K562 (cell line): ENCODE measurements at regions not wholly inside any gene's neighbourhood (a gene's known extent, or its start where the extent isn't known, plus 50 kb on each side); places are given as distances from the start of the nearest gene placed in this dataset.
"Not testable (repeated sequence)": the region's sequence is repeated elsewhere in the genome, so short reads cannot be mapped to it uniquely, and the experiment has no call there.

Experiments used
- ATAC-seq: fragments of 200-7000 bp; cut with Tn5 transposase; 3 replicates; pipeline ENCODE4 v1.9.1; 2020; ENCODE audit warnings: moderate library complexity
- BruUV-seq: library from RNA; stranded (reverse); fragments of 400-500 nt; replicated peaks from 2 replicates; lab custom pipeline; 2021; lab: Mats Ljungman, UMichigan
- CTCF ChIA-PET: fragments of 300-600 bp; formaldehyde crosslinking; extraction: SDS; loops from one replicate; lab custom pipeline; 2021; ENCODE audit warnings: low intra/inter-chr PET ratio; lab: Yijun Ruan, JAX
- POLR2A ChIA-PET: fragments of 300-600, 350-650 bp; sonication (Branson Sonifier 250); formaldehyde crosslinking; extraction: SDS; loops from one replicate; lab custom pipeline; 2021; ENCODE audit warnings: antibody characterized with exemption, inconsistent platforms; lab: Yijun Ruan, JAX
- DNase-seq, 4 experiments: peaks; one replicate each; pipeline versions ENCODE4 v3.0.0 to v3.0.0-alpha.2; 2011 to 2018; ENCODE audit warnings: low spot score in 3 of 4, mixed read lengths in 3 of 4; ENCODE audit errors: extremely low read depth in 1 of 4
- FAIRE-seq: peaks from 2 replicates; lab custom pipeline; 2011; peaks lifted over from hg19 to GRCh38; lab: Jason Lieb, UNC
- H2AFZ ChIP-seq: 2 replicates; pipeline ENCODE4 v1.6.0; 2011; ENCODE audit warnings: low read depth, low read length, control low read depth, inconsistent platforms
- H3K27ac ChIP-seq: fragments of 200-600 bp; 3 replicates; pipeline ENCODE4 v1.8.0; 2011; ENCODE audit warnings: low read depth, mild to moderate bottlenecking, control low read depth, inconsistent platforms, low read length, moderate library complexity, mixed read lengths; ENCODE audit errors: extremely low read depth
- H3K27me3 ChIP-seq, 2 experiments: fragments of 300-600 bp in 1 of 2; 2 replicates in 1 of 2; 3 replicates in 1 of 2; pipeline versions ENCODE4 v1.6.0 to v1.8.0; 2011; ENCODE audit warnings: inconsistent platforms in 2 of 2, low read length in 2 of 2, mild to moderate bottlenecking in 1 of 2, mixed read lengths in 1 of 2, moderate library complexity in 1 of 2; ENCODE audit not compliant: control insufficient read depth in 2 of 2, insufficient read depth in 2 of 2
- H3K36me3 ChIP-seq: fragments of 300-600 bp; 3 replicates; pipeline ENCODE4 v1.8.0; 2011; ENCODE audit warnings: mild to moderate bottlenecking, low read length, inconsistent platforms; ENCODE audit not compliant: control insufficient read depth, insufficient read depth
- H3K4me1 ChIP-seq, 2 experiments: fragments of 200-600 bp in 1 of 2; replicated peaks in 1 of 2; 2 replicates in 1 of 2; 3 replicates in 1 of 2; pipeline versions ENCODE4 v1.5.1 to v1.8.0; 2011; ENCODE audit warnings: inconsistent platforms in 2 of 2, low read length in 2 of 2, mild to moderate bottlenecking in 1 of 2, mixed read lengths in 1 of 2, moderate library complexity in 1 of 2; ENCODE audit not compliant: control insufficient read depth in 2 of 2, insufficient read depth in 2 of 2
- H3K4me2 ChIP-seq: 2 replicates; pipeline ENCODE4 v1.6.1; 2011; ENCODE audit warnings: low read length, control low read depth, inconsistent platforms, mixed read lengths; ENCODE audit not compliant: insufficient read depth
- H3K4me3 ChIP-seq: fragments of 200-600 bp; sonication (generic), shearing (Covaris generic); 2 replicates; pipeline ENCODE4 v1.5.1; 2016; ENCODE audit warnings: control low read depth, inconsistent platforms
- H3K79me2 ChIP-seq: fragments of 200-600 bp; 3 replicates; pipeline ENCODE4 v1.8.0; 2011; ENCODE audit warnings: low read length, inconsistent platforms; ENCODE audit not compliant: control insufficient read depth, insufficient read depth
- H3K9ac ChIP-seq, 2 experiments: 2 replicates each; pipeline versions ENCODE4 v1.6.0 to v1.6.1; 2011; ENCODE audit warnings: low read depth in 2 of 2, low read length in 2 of 2, control low read depth in 1 of 2, inconsistent platforms in 1 of 2, mild to moderate bottlenecking in 1 of 2, mixed read lengths in 1 of 2; ENCODE audit not compliant: insufficient read depth in 1 of 2
- H3K9me1 ChIP-seq: one replicate; pipeline ENCODE4 v1.6.0; 2011; ENCODE audit warnings: inconsistent platforms, mild to moderate bottlenecking, low read length, moderate library complexity; ENCODE audit not compliant: control insufficient read depth, insufficient read depth
- H3K9me3 ChIP-seq: replicated peaks from 2 replicates; pipeline ENCODE4 v1.5.1; 2011; ENCODE audit warnings: low read depth, low read length, inconsistent platforms; ENCODE audit not compliant: control insufficient read depth, insufficient read depth
- H4K20me1 ChIP-seq: replicated peaks from 2 replicates; pipeline ENCODE4 v1.6.1; 2011; ENCODE audit warnings: low read length, inconsistent platforms, mixed read lengths; ENCODE audit not compliant: control insufficient read depth, insufficient read depth
- WGBS: fragments of 100-300 bp; shearing (Covaris generic); methylation state at CpG from one replicate; pipeline ENCODE4 v1.1.6; 2016; ENCODE audit warnings: low coverage, mixed read lengths; ENCODE audit not compliant: insufficient coverage; ENCODE audit errors: missing lambda C conversion rate; 5-methylcytosine and 5-hydroxymethylcytosine counted together
- in situ Hi-C: fragments of 300-500 bp; cut with MboI; formaldehyde crosslinking; loops from 4 replicates; pipeline ENCODE4 v1.15.0; 2018; ENCODE audit warnings: inconsistent platforms, mixed read lengths
- intact Hi-C: fragments of 100-400 bp; cut with micrococcal nuclease; formaldehyde crosslinking; loops from 2 replicates; pipeline ENCODE4 v1.14.2; 2022

- POLR2A ChIA-PET, in situ Hi-C loops, CTCF ChIA-PET: not testable (repeated sequence)
Observed at GRCh38 chr14:105771261-105772226, 245.2 kb downstream of the TMEM121 start.

GRCh38 chr14:105772710-105773250, 246.4 kb downstream of the TMEM121 start:
- H3K36me3 ChIP-seq, POLR2A ChIA-PET, ATAC-seq, BruUV-seq, DNase-seq, FAIRE-seq, H3K27ac ChIP-seq, H3K4me1 ChIP-seq, H3K4me3 ChIP-seq, H4K20me1 ChIP-seq, H2AFZ ChIP-seq, intact Hi-C loops, H3K9me3 ChIP-seq, H3K9ac ChIP-seq, H3K9me1 ChIP-seq, H3K27me3 ChIP-seq, in situ Hi-C loops, H3K4me2 ChIP-seq, H3K79me2 ChIP-seq, CTCF ChIA-PET: not testable (repeated sequence)
- WGBS: 0% methylated on average over 2 of the region's 11 CpGs

More at GRCh38 chr14:105771261-105772226, 245.2 kb downstream of the TMEM121 start:
- DNase-seq, H3K9ac ChIP-seq, H3K4me3 ChIP-seq, ATAC-seq, H3K79me2 ChIP-seq, H3K4me1 ChIP-seq, H3K9me3 ChIP-seq, H3K9me1 ChIP-seq, H3K4me2 ChIP-seq, H4K20me1 ChIP-seq, FAIRE-seq, H3K36me3 ChIP-seq, intact Hi-C loops, H2AFZ ChIP-seq, H3K27me3 ChIP-seq, BruUV-seq, H3K27ac ChIP-seq: not testable (repeated sequence)
- 2% methylated on average over 9 of the region's 35 CpGs for WGBS
